ENCODE measurements at regions not wholly inside any gene's neighbourhood (a gene's known extent, or its start where the extent isn't known, plus 50 kb on each side); places are given as distances from the start of the nearest gene placed in this dataset.

DNA sequence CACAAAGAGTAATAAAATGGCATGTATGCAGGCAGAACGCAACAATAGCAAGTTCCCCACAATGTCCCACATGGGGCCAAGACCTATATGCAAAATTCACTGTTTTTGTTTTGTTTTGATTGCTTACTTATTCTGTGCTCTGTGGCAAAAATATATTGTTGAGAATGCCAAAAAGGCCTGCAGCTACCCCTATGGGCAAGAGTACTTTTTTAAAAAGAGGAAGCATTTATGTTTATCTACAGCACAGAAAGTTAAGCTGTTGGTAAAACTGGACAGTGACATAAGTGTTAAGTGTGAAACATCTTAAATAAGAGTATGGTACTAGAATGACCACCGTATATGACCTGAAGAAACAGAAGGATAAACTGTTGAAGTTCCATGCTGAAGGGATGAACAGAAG is 301.9 kb upstream of the ZC3H12C start (continued):
- TF ChIP-seq ZNF462 (CRISPR knock-in tag; IDR thresholded peaks at IDR 0.05) (no peak), ZNF114 (CRISPR knock-in tag; IDR thresholded peaks at IDR 0.05) (no peak), ZNF331 (CRISPR knock-in tag; IDR thresholded peaks at IDR 0.05; ENCODE audit: low read depth) (no peak), EZH2phosphoT487 (IDR thresholded peaks at IDR 0.05; ENCODE audit: unreplicated experiment) (no peak), EZH2 (IDR thresholded peaks at IDR 0.05; ENCODE audit: low read depth, unreplicated experiment) (no peak), JUNB (IDR thresholded peaks at IDR 0.05; ENCODE audit: unreplicated experiment) (no peak), NANOG (IDR thresholded peaks at IDR 0.05; ENCODE audit: borderline replicate concordance) (no peak), CREB1 (CRISPR knock-in tag; IDR thresholded peaks at IDR 0.05; ENCODE audit: low read depth) (no peak)
- TF ChIP-seq, protein P1, sequence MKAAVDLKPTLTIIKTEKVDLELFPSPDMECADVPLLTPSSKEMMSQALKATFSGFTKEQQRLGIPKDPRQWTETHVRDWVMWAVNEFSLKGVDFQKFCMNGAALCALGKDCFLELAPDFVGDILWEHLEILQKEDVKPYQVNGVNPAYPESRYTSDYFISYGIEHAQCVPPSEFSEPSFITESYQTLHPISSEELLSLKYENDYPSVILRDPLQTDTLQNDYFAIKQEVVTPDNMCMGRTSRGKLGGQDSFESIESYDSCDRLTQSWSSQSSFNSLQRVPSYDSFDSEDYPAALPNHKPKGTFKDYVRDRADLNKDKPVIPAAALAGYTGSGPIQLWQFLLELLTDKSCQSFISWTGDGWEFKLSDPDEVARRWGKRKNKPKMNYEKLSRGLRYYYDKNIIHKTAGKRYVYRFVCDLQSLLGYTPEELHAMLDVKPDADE (IDR thresholded peaks at IDR 0.05), result no peak

- Histone ChIP-seq H3K79me2 (replicated peaks; ENCODE audit: insufficient read depth) (no peaks in the 10 kb centered on the region), H3K4me2 (no peak overlapping the region), H3K4me3 (no peak overlapping the region), H3K27me3 (ENCODE audit: insufficient read depth) (no peaks in the 10 kb centered on the region), H3F3A (replicated peaks; ENCODE audit: low read depth) (no peaks in the 10 kb centered on the region), H3K9me2 (ENCODE audit: insufficient read depth) (no peaks in the 10 kb centered on the region; the same call in 1 of the 2 replicates), H3K36me3 (ENCODE audit: insufficient read depth) (no peaks in the 10 kb centered on the region), H3K4me1 (ENCODE audit: insufficient read depth) (no peaks in the 10 kb centered on the region), H2AFZ (no peak overlapping the region), H3K27ac (ENCODE audit: low read depth) (no peak overlapping the region), H4K20me1 (replicated peaks; ENCODE audit: insufficient read depth) (no peaks in the 10 kb centered on the region)
- ATAC-seq (no peak), DNase-seq (ENCODE audit: low spot score) (no peak)
- H3K9me3 Mint-ChIP-seq, result no peaks in the 10 kb centered on the region
- no peaks in the 10 kb centered on the region for H3K27me3 Mint-ChIP-seq (ENCODE audit: insufficient read depth, low read depth, poor library complexity)
- no peak overlapping the region for H3K27ac Mint-ChIP-seq
- H3K4me1 Mint-ChIP-seq, result no peaks in the 10 kb centered on the region
- no peaks in the 10 kb centered on the region for H3K36me3 Mint-ChIP-seq (ENCODE audit: low read depth)
- no peak overlapping the region for H3K4me3 Mint-ChIP-seq
- TF ChIP-seq, protein P2, sequence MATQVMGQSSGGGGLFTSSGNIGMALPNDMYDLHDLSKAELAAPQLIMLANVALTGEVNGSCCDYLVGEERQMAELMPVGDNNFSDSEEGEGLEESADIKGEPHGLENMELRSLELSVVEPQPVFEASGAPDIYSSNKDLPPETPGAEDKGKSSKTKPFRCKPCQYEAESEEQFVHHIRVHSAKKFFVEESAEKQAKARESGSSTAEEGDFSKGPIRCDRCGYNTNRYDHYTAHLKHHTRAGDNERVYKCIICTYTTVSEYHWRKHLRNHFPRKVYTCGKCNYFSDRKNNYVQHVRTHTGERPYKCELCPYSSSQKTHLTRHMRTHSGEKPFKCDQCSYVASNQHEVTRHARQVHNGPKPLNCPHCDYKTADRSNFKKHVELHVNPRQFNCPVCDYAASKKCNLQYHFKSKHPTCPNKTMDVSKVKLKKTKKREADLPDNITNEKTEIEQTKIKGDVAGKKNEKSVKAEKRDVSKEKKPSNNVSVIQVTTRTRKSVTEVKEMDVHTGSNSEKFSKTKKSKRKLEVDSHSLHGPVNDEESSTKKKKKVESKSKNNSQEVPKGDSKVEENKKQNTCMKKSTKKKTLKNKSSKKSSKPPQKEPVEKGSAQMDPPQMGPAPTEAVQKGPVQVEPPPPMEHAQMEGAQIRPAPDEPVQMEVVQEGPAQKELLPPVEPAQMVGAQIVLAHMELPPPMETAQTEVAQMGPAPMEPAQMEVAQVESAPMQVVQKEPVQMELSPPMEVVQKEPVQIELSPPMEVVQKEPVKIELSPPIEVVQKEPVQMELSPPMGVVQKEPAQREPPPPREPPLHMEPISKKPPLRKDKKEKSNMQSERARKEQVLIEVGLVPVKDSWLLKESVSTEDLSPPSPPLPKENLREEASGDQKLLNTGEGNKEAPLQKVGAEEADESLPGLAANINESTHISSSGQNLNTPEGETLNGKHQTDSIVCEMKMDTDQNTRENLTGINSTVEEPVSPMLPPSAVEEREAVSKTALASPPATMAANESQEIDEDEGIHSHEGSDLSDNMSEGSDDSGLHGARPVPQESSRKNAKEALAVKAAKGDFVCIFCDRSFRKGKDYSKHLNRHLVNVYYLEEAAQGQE (IDR thresholded peaks at IDR 0.05; ENCODE audit: unreplicated experiment), result no peak
- TF ChIP-seq ZNF331 (CRISPR knock-in tag; IDR thresholded peaks at IDR 0.05; ENCODE audit: low read depth), result no peak
- TF ChIP-seq, protein P1 (IDR thresholded peaks at IDR 0.05), result no peak
- no peak for TF ChIP-seq STAT1 (IDR thresholded peaks at IDR 0.05; ENCODE audit: unreplicated experiment)
- TF ChIP-seq NANOG (IDR thresholded peaks at IDR 0.05; ENCODE audit: borderline replicate concordance), result no peak
Measured at GRCh38 chr11:109794501-109794900, 298.7 kb upstream of the ZC3H12C start.
